WTC11 (cell line): ENCODE measurements at regions not wholly inside any gene's neighbourhood (a gene's known extent, or its start where the extent isn't known, plus 50 kb on each side); places are given as distances from the start of the nearest gene placed in this dataset.

Experiments
- ATAC-seq: fragments of 200-7000 bp; cut with Tn5 transposase; 2 replicates; pipeline ENCODE4 v1.10.0; 2021; ENCODE audit warnings: mild to moderate bottlenecking, moderate library complexity
- CTCF ChIA-PET: fragments of 300-600 bp; sonication (Branson Sonifier 250); formaldehyde crosslinking; loops from one replicate; lab custom pipeline; 2021; ENCODE audit warnings: antibody characterized with exemption; lab: Charles Lee
- POLR2A ChIA-PET: fragments of 350-600 bp; sonication (Branson Sonifier 250); formaldehyde crosslinking; loops from one replicate; lab custom pipeline; 2021; ENCODE audit warnings: antibody characterized with exemption; lab: Charles Lee
- DNase-seq: peaks from one replicate; pipeline ENCODE4 v3.0.0; 2021; ENCODE audit warnings: low spot score
- H3K27ac Mint-ChIP-seq: 2 replicates; pipeline ENCODE4 v1.8.0; 2021; ENCODE audit warnings: mixed read lengths
- H3K27me3 Mint-ChIP-seq: 2 replicates; pipeline ENCODE4 v1.8.0; 2021; ENCODE audit warnings: low read depth, mild to moderate bottlenecking, moderate library complexity, mixed read lengths
- H3K36me3 Mint-ChIP-seq: 2 replicates; pipeline ENCODE4 v1.8.0; 2021; ENCODE audit warnings: mixed read lengths
- H3K4me1 Mint-ChIP-seq: 2 replicates; pipeline ENCODE4 v1.8.0; 2022; ENCODE audit warnings: mixed read lengths
- H3K4me3 Mint-ChIP-seq: 2 replicates; pipeline ENCODE4 v1.8.0; 2021; ENCODE audit warnings: mild to moderate bottlenecking, moderate library complexity, mixed read lengths
- H3K9me3 Mint-ChIP-seq: 2 replicates; pipeline ENCODE4 v1.8.0; 2021; ENCODE audit warnings: mixed read lengths
- ATF1 ChIP-seq: sonication (generic); formaldehyde crosslinking; IDR thresholded peaks from 2 replicates; pipeline ENCODE4 v1.8.1; 2023; ENCODE audit warnings: mild to moderate bottlenecking, moderate library complexity, missing genetic modification reagents
- CBFB ChIP-seq: sonication (generic); formaldehyde crosslinking; IDR thresholded peaks from 2 replicates; pipeline ENCODE4 v1.8.1; 2022; ENCODE audit warnings: mild to moderate bottlenecking, low read depth, missing genetic modification reagents
- ELF4 ChIP-seq: sonication (generic); formaldehyde crosslinking; IDR thresholded peaks from 2 replicates; pipeline ENCODE4 v1.8.1; 2022; ENCODE audit warnings: low read depth, mild to moderate bottlenecking, moderate library complexity, missing genetic modification reagents
- EMX1 ChIP-seq: fragments of 250-450 bp; sonication (Bioruptor Pico); IDR thresholded peaks from 2 replicates; pipeline ENCODE4 v1.8.0; 2021; ENCODE audit warnings: mild to moderate bottlenecking
- FOXK1 ChIP-seq: sonication (generic); formaldehyde crosslinking; IDR thresholded peaks from 2 replicates; pipeline ENCODE4 v1.8.0; 2022; ENCODE audit warnings: mild to moderate bottlenecking, moderate library complexity, missing genetic modification reagents
- GRHL2 ChIP-seq: fragments of 250-450 bp; sonication (Bioruptor Pico); IDR thresholded peaks from 2 replicates; pipeline ENCODE4 v1.8.0; 2022; ENCODE audit warnings: mild to moderate bottlenecking, moderate library complexity; ENCODE audit not compliant: insufficient replicate concordance, severe bottlenecking
- GTF2I ChIP-seq: fragments of 250-450 bp; sonication (Bioruptor Pico); conservative IDR thresholded peaks from 2 replicates; pipeline ENCODE4 v1.4.0; 2021; ENCODE audit warnings: mild to moderate bottlenecking
- NFATC4 ChIP-seq: fragments of 250-450 bp; sonication (Bioruptor Pico); IDR thresholded peaks from 2 replicates; pipeline ENCODE4 v1.9.0; 2021; ENCODE audit warnings: mild to moderate bottlenecking
- NFE2L1 ChIP-seq: sonication (generic); formaldehyde crosslinking; IDR thresholded peaks from 2 replicates; pipeline ENCODE4 v1.8.1; 2023; ENCODE audit warnings: missing genetic modification reagents
- NR1H2 ChIP-seq: sonication (generic); formaldehyde crosslinking; IDR thresholded peaks from 2 replicates; pipeline ENCODE4 v1.9.0; 2021; ENCODE audit warnings: mild to moderate bottlenecking, moderate library complexity, missing genetic modification reagents
- NR3C1 ChIP-seq: sonication (generic); formaldehyde crosslinking; conservative IDR thresholded peaks from 2 replicates; pipeline ENCODE4 v1.8.1; 2023; ENCODE audit warnings: low read depth, mild to moderate bottlenecking, missing genetic modification reagents
- STAT6 ChIP-seq: sonication (generic); formaldehyde crosslinking; conservative IDR thresholded peaks from 2 replicates; pipeline ENCODE4 v1.8.1; 2023; ENCODE audit warnings: mild to moderate bottlenecking, low read depth, missing genetic modification reagents, moderate library complexity
- USF2 ChIP-seq: sonication (generic); formaldehyde crosslinking; IDR thresholded peaks from 2 replicates; pipeline ENCODE4 v1.8.1; 2023; ENCODE audit warnings: mild to moderate bottlenecking, missing genetic modification reagents, moderate library complexity
- ZBTB43 ChIP-seq: sonication (generic); formaldehyde crosslinking; IDR thresholded peaks from 2 replicates; pipeline ENCODE4 v1.8.1; 2023; ENCODE audit warnings: mild to moderate bottlenecking, missing genetic modification reagents
- ZNF219 ChIP-seq: sonication (generic); formaldehyde crosslinking; IDR thresholded peaks from 2 replicates; pipeline ENCODE4 v1.8.0; 2023; ENCODE audit warnings: missing genetic modification reagents, mild to moderate bottlenecking, borderline replicate concordance
- ZNF232 ChIP-seq: sonication (generic); formaldehyde crosslinking; IDR thresholded peaks from 2 replicates; pipeline ENCODE4 v1.8.0; 2022; ENCODE audit warnings: mild to moderate bottlenecking, missing genetic modification reagents
- ZNF671 ChIP-seq: fragments of 250-450 bp; sonication (Bioruptor Pico); IDR thresholded peaks from 2 replicates; pipeline ENCODE4 v1.8.0; 2021; ENCODE audit warnings: mild to moderate bottlenecking
- TF ChIP-seq, protein P1 (sequence below): fragments of 250-450 bp; sonication (Bioruptor Pico); IDR thresholded peaks from 2 replicates; pipeline ENCODE4 v1.9.0; 2021; ENCODE audit warnings: mild to moderate bottlenecking
- TF ChIP-seq, protein P2 (sequence below): sonication (generic); formaldehyde crosslinking; IDR thresholded peaks from 2 replicates; pipeline ENCODE4 v1.8.0; 2022; ENCODE audit warnings: mild to moderate bottlenecking, missing genetic modification reagents
- TF ChIP-seq, protein P3 (sequence below): sonication (generic); formaldehyde crosslinking; IDR thresholded peaks from 2 replicates; pipeline ENCODE4 v1.8.1; 2023; ENCODE audit warnings: mild to moderate bottlenecking, missing genetic modification reagents
- TF ChIP-seq, protein P4 (sequence below): sonication (generic); formaldehyde crosslinking; IDR thresholded peaks from 2 replicates; pipeline ENCODE4 v1.8.0; 2023; ENCODE audit warnings: missing genetic modification reagents

DNA sequence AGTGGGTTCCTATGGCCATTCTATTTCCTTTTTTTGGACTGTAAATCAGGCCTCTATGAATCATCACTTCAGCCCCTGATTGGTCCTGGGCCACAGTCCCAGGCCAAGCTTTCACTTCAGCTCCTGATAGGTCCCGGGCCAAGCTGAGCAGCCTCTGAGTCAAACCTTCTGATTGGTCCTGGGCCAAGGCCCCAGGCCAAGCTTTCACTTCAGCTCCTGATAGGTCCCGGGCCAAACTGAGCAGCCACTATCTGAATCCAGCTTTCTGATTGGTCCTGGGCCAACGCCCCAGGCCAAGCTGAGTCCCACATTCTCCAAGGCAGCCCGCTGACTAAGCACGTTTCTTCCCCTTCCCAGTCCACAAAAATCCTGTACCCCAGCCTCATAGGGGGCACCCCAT, 1972.9 kb upstream of the ACO1 start (continued):
- TF ChIP-seq, protein P1, sequence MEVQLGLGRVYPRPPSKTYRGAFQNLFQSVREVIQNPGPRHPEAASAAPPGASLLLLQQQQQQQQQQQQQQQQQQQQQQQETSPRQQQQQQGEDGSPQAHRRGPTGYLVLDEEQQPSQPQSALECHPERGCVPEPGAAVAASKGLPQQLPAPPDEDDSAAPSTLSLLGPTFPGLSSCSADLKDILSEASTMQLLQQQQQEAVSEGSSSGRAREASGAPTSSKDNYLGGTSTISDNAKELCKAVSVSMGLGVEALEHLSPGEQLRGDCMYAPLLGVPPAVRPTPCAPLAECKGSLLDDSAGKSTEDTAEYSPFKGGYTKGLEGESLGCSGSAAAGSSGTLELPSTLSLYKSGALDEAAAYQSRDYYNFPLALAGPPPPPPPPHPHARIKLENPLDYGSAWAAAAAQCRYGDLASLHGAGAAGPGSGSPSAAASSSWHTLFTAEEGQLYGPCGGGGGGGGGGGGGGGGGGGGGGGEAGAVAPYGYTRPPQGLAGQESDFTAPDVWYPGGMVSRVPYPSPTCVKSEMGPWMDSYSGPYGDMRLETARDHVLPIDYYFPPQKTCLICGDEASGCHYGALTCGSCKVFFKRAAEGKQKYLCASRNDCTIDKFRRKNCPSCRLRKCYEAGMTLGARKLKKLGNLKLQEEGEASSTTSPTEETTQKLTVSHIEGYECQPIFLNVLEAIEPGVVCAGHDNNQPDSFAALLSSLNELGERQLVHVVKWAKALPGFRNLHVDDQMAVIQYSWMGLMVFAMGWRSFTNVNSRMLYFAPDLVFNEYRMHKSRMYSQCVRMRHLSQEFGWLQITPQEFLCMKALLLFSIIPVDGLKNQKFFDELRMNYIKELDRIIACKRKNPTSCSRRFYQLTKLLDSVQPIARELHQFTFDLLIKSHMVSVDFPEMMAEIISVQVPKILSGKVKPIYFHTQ = no peak
- TF ChIP-seq CBFB (CRISPR knock-in tag) (no peak), NR1H2 (no peak), ZBTB43 (CRISPR knock-in tag) (no peak)

- CTCF ChIA-PET = no interaction called here
- TF ChIP-seq ATF1 (CRISPR knock-in tag) (no peak), STAT6 (no peak), ZNF671 (CRISPR knock-in tag) (no peak), GRHL2 (no peak)
- TF ChIP-seq, protein P2, sequence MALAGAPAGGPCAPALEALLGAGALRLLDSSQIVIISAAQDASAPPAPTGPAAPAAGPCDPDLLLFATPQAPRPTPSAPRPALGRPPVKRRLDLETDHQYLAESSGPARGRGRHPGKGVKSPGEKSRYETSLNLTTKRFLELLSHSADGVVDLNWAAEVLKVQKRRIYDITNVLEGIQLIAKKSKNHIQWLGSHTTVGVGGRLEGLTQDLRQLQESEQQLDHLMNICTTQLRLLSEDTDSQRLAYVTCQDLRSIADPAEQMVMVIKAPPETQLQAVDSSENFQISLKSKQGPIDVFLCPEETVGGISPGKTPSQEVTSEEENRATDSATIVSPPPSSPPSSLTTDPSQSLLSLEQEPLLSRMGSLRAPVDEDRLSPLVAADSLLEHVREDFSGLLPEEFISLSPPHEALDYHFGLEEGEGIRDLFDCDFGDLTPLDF (CRISPR knock-in tag) = no peak
- POLR2A ChIA-PET = no interaction called here
- Mint-ChIP-seq H3K9me3 (peaks cover 8% of the 10 kb centered on the region), H3K27me3 (no peaks in the 10 kb centered on the region), H3K36me3 (no peaks in the 10 kb centered on the region), H3K4me3 (no peak overlapping the region), H3K27ac (no peak overlapping the region), H3K4me1 (no peaks in the 10 kb centered on the region)
- ATAC-seq = no peak
- no peak for DNase-seq
Observed at GRCh38 chr9:30459156-30459555, 1925.3 kb upstream of the ACO1 start.

DNA sequence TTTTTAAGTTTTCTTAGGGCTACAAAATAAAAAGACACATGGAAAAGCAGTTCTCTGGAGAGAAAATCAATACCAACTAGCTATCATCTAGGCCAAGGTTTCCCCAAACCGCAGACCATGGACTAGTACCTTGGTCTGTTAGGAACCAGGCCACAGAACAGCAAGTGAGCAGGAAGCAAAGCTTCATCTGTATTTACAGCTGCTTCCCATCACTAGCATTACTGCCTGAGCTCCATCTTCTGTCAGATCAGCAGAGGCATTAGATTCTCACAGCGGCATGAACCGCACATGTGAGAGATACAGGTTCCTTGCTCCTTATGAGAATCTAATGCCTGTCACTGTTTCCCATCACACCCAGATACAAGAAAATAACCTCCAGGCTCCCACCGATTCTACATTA, 1907.6 kb upstream of the ACO1 start:
- Mint-ChIP-seq H3K36me3 (no peaks in the 10 kb centered on the region), H3K4me3 (no peak overlapping the region), H3K27ac (peak overlapping the region; percentile 44; the same call in 1 of the 2 replicates), H3K9me3 (no peaks in the 10 kb centered on the region), H3K27me3 (no peaks in the 10 kb centered on the region), H3K4me1 (no peaks in the 10 kb centered on the region)
- no peak for ATAC-seq
- no peak for DNase-seq
- ChIA-PET CTCF (no interaction called here), POLR2A (no interaction called here)
- TF ChIP-seq ELF4 (CRISPR knock-in tag) (no peak), NFE2L1 (CRISPR knock-in tag) (no peak), EMX1 (CRISPR knock-in tag) (no peak), FOXK1 (no peak), NR3C1 (CRISPR knock-in tag) (no peak), GTF2I (CRISPR knock-in tag) (no peak), ZNF219 (no peak), ZNF232 (CRISPR knock-in tag) (no peak), USF2 (CRISPR knock-in tag) (no peak), NFATC4 (CRISPR knock-in tag) (no peak)
- TF ChIP-seq, protein P3, sequence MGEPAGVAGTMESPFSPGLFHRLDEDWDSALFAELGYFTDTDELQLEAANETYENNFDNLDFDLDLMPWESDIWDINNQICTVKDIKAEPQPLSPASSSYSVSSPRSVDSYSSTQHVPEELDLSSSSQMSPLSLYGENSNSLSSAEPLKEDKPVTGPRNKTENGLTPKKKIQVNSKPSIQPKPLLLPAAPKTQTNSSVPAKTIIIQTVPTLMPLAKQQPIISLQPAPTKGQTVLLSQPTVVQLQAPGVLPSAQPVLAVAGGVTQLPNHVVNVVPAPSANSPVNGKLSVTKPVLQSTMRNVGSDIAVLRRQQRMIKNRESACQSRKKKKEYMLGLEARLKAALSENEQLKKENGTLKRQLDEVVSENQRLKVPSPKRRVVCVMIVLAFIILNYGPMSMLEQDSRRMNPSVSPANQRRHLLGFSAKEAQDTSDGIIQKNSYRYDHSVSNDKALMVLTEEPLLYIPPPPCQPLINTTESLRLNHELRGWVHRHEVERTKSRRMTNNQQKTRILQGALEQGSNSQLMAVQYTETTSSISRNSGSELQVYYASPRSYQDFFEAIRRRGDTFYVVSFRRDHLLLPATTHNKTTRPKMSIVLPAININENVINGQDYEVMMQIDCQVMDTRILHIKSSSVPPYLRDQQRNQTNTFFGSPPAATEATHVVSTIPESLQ (CRISPR knock-in tag) = no peak
- TF ChIP-seq, protein P4, sequence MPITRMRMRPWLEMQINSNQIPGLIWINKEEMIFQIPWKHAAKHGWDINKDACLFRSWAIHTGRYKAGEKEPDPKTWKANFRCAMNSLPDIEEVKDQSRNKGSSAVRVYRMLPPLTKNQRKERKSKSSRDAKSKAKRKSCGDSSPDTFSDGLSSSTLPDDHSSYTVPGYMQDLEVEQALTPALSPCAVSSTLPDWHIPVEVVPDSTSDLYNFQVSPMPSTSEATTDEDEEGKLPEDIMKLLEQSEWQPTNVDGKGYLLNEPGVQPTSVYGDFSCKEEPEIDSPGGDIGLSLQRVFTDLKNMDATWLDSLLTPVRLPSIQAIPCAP = no peak
